Progenitor cell of endocrine pancreas (in vitro differentiated cells): ENCODE measurements at regions not wholly inside any gene's neighbourhood (a gene's known extent, or its start where the extent isn't known, plus 50 kb on each side); places are given as distances from the start of the nearest gene placed in this dataset.
"Not testable (repeated sequence)": the region's sequence is repeated elsewhere in the genome, so short reads cannot be mapped to it uniquely, and the experiment has no call there.

Source experiments
- DNase-seq: peaks from one replicate; pipeline ENCODE4 v3.0.0; 2021; ENCODE audit warnings: low spot score; ENCODE audit not compliant: unreplicated experiment
- H3K27ac Mint-ChIP-seq: 2 replicates; pipeline ENCODE4 v1.8.0; 2021; ENCODE audit warnings: mild to moderate bottlenecking, moderate library complexity, mixed read lengths
- H3K27me3 Mint-ChIP-seq: 2 replicates; pipeline ENCODE4 v1.8.0; 2021; ENCODE audit warnings: mixed read lengths
- H3K36me3 Mint-ChIP-seq: 2 replicates; pipeline ENCODE4 v1.8.0; 2022; ENCODE audit warnings: mixed read lengths; ENCODE audit not compliant: insufficient read depth
- H3K4me1 Mint-ChIP-seq: 2 replicates; pipeline ENCODE4 v1.8.0; 2021; ENCODE audit warnings: low read depth, mixed read lengths
- H3K4me3 Mint-ChIP-seq: 2 replicates; pipeline ENCODE4 v1.8.0; 2021; ENCODE audit warnings: low read depth, mild to moderate bottlenecking, moderate library complexity, mixed read lengths
- H3K9me3 Mint-ChIP-seq: 2 replicates; pipeline ENCODE4 v1.8.0; 2021; ENCODE audit warnings: low read depth, mixed read lengths
- TF ChIP-seq, protein P1 (sequence below): fragments of 200-600 bp; sonication (generic); IDR thresholded peaks from one replicate; pipeline ENCODE4 v1.5.0; 2021; ENCODE audit warnings: antibody characterized with exemption, mild to moderate bottlenecking; ENCODE audit not compliant: unreplicated experiment

DNA sequence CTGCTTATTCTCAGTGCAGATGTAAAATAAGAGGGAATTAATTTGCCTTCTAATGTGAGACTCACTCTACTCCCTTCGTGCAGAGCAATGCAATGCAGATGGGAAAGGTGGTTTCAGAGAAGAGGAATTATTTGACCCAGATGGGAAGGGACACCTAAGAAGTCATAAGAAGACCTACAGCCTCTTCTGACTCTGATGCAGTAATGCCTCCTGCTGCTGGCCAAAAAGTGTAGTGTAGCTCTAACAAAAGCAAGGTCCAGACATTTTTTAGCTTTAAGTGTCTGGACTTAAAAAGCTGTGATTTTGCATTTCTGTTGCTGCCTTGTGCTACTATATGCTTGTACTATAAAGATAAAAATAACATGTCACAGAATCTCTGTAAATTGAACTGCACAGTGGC is 501.4 kb downstream of the TTLL7 start:
- no peak overlapping the region for H3K27ac Mint-ChIP-seq
- H3K27me3 Mint-ChIP-seq, result no peaks in the 10 kb centered on the region

DNA sequence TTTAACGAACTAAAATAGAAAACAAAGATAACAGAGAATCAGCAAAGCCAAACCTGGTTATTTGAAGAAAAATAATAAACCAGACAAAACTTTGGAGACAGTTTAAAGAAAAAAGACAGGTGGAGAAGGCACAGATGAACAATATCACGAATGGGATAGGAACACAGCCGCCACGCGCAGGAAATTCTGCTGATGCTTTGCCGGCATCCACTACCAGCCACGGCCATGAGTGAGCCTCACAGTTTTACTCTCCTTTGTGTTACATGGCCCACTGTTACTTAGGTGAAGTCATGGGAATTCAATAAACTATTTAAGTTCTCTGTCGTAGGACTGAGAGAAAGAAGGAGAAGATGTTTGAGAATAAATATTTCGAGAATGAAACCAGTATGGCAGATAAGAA is 503.4 kb downstream of the TTLL7 start:
- no peak for DNase-seq
- H3K36me3 Mint-ChIP-seq, result no peaks in the 10 kb centered on the region
- no peaks in the 10 kb centered on the region for H3K27me3 Mint-ChIP-seq
- no peaks in the 10 kb centered on the region for H3K9me3 Mint-ChIP-seq
- TF ChIP-seq, protein P1, sequence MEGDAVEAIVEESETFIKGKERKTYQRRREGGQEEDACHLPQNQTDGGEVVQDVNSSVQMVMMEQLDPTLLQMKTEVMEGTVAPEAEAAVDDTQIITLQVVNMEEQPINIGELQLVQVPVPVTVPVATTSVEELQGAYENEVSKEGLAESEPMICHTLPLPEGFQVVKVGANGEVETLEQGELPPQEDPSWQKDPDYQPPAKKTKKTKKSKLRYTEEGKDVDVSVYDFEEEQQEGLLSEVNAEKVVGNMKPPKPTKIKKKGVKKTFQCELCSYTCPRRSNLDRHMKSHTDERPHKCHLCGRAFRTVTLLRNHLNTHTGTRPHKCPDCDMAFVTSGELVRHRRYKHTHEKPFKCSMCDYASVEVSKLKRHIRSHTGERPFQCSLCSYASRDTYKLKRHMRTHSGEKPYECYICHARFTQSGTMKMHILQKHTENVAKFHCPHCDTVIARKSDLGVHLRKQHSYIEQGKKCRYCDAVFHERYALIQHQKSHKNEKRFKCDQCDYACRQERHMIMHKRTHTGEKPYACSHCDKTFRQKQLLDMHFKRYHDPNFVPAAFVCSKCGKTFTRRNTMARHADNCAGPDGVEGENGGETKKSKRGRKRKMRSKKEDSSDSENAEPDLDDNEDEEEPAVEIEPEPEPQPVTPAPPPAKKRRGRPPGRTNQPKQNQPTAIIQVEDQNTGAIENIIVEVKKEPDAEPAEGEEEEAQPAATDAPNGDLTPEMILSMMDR, result no peak
- H3K4me1 Mint-ChIP-seq, result peaks cover 11% of the 10 kb centered on the region
- no peak overlapping the region for H3K4me3 Mint-ChIP-seq
- H3K27ac Mint-ChIP-seq, result no peak overlapping the region

More for the DNA sequence above, 501.4 kb downstream of the TTLL7 start:
- H3K4me1 Mint-ChIP-seq, result peaks cover 23% of the 10 kb centered on the region
- no peak for DNase-seq
- H3K9me3 Mint-ChIP-seq, result no peaks in the 10 kb centered on the region
- H3K4me3 Mint-ChIP-seq, result no peak overlapping the region
- no peaks in the 10 kb centered on the region for H3K36me3 Mint-ChIP-seq
- TF ChIP-seq, protein P1, result peak; percentile 51

DNA sequence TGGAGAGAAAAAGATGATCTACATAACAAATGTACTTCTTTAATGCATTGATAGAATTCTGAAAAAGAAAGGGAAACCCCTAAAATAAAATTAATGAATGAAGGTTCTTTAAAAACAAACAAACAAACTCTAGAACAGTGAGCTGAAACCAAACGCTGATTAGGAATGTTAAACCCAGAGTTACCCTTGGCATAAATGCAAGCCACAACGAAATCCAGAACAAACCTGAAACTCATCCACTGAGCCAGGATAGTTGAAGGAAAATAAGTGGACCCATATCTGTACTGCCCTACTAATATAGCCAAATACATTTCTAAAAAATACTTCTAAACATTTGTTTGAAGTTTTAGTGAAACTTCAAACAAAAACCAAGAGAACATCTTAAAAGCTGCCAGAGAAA is 505.3 kb downstream of the TTLL7 start:
- no peaks in the 10 kb centered on the region for H3K9me3 Mint-ChIP-seq
- no peak for DNase-seq
- no peak overlapping the region for H3K27ac Mint-ChIP-seq
- no peak overlapping the region for H3K4me3 Mint-ChIP-seq
- TF ChIP-seq, protein P1, result no peak
- H3K4me1 Mint-ChIP-seq, result no peaks in the 10 kb centered on the region
- no peaks in the 10 kb centered on the region for H3K36me3 Mint-ChIP-seq
- no peaks in the 10 kb centered on the region for H3K27me3 Mint-ChIP-seq

DNA sequence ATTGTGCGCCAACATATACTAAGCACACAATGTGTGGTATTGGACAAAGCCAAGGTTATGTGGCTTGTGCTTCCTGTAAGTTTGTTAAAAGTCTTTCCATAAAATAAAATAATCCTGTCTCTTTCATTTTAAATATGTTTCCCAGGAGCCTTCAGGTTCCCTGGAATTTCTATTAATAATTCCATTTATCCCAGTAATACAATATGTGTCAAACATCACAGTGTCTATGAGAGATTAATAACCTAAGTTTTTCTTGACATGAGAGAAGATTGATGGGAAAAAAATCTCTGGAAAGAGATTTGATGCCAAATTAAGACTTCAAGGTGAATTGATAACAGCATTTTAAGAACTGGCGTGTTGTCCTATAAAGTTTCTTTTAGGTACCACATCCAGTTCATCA is 507.0 kb downstream of the TTLL7 start:
- H3K9me3 Mint-ChIP-seq, result no peaks in the 10 kb centered on the region
- DNase-seq, result no peak
- TF ChIP-seq, protein P1, result no peak

DNA sequence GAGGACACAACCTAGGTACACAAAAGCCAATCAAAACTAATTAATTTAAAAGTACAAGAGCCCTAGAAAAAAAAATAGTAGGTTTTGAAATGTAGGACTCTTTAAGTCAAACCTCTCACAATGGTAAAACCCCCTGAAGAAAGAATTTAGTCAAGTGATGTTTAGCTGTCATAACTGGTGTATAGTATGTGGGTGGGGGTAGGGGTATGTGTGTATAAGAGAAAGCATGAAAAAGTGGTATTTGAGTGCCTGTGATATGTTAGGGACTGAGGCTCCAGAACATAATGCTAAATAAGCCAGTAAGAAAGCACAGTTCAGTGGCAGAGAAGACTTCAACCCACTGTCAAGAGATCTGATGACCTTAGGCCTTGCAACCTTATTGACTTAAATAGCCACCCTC is 507.9 kb downstream of the TTLL7 start:
- Mint-ChIP-seq H3K4me3 (no peak overlapping the region), H3K27me3 (no peaks in the 10 kb centered on the region), H3K4me1 (no peaks in the 10 kb centered on the region), H3K9me3 (no peaks in the 10 kb centered on the region), H3K36me3 (no peaks in the 10 kb centered on the region), H3K27ac (no peak overlapping the region)
- no peak for DNase-seq
- TF ChIP-seq, protein P1, result no peak

More for the DNA sequence above, 507.0 kb downstream of the TTLL7 start:
- Mint-ChIP-seq H3K4me1 (no peaks in the 10 kb centered on the region), H3K36me3 (no peaks in the 10 kb centered on the region), H3K27ac (no peak overlapping the region), H3K27me3 (no peaks in the 10 kb centered on the region), H3K4me3 (no peak overlapping the region)

DNA sequence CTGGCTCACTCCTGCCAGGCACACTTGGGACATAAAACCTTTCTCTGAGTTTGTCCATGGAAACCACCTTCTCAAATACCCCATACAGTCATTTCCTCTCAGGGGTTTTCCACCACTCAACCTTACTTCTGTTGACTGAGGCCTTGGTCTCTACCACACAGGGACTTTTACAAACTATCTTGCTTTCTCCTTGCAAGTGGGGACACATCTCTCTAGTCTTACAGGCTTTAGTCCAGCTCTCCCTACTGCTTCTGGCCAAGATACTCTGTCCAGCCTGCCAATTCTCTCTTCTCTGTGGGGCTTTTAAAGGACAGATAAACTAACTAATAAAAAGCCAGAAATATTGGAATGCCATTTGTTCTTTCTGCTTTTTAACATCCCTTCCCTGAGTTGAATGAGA is 510.8 kb downstream of the TTLL7 start:
- not testable (repeated sequence) for H3K4me3 Mint-ChIP-seq, H3K36me3 Mint-ChIP-seq, H3K4me1 Mint-ChIP-seq, H3K27me3 Mint-ChIP-seq, H3K9me3 Mint-ChIP-seq, DNase-seq, H3K27ac Mint-ChIP-seq

DNA sequence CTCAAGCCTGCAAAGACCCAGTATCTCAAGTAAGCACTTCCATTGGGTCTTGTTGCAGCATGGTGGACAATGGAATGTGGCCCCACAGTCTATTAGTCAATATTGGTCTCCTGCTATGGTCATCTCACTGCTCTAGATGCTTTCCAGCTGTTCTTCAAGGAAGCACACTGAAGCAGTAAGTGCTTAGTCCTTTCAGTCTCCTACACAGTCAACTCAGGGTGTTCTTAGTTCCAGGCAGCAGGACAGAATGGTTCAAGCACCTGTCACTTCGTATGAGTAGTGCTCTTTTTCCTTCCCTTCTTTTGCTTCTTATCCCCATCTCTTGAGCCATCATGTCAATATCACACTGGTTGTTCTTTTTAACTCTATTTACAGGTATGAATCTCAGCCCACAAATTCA is 511.5 kb downstream of the TTLL7 start:
- not testable (repeated sequence) for H3K36me3 Mint-ChIP-seq, H3K9me3 Mint-ChIP-seq, H3K27me3 Mint-ChIP-seq, H3K4me3 Mint-ChIP-seq, H3K27ac Mint-ChIP-seq, DNase-seq, H3K4me1 Mint-ChIP-seq

DNA sequence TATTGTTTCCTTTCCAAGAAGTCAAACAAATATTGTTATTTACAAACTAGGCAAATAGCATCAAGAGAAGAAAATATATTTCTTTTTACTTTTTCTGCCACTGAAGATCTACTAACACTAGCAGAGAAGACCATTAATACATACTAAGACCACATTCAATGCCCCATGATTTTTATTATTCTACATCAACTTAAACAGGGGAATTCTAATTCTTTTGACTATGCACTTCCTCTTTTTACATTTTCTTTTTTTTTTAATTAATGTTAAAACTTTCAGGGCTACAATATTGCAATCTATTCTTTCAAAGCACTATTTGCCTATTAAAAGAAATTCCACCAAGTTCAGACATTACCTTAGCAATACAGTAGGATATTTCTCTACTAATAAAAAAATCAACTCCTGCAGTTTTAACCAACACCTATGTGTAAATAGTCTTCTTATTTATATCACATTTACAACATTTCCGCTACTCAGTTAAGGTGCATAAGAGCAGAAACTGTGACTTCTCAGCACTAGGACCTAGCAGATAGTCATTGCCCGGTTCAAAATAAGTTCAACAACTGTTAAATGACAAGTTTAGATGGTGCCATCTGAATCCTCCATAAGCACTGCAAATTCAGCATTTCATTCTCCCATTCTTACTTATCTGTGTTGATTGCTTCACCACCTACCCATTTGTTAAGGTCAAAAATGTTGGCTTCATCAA is 513.5 kb downstream of the TTLL7 start:
- H3K36me3 Mint-ChIP-seq, H3K27me3 Mint-ChIP-seq, H3K9me3 Mint-ChIP-seq, H3K4me3 Mint-ChIP-seq, H3K4me1 Mint-ChIP-seq, DNase-seq, H3K27ac Mint-ChIP-seq: not testable (repeated sequence)

DNA sequence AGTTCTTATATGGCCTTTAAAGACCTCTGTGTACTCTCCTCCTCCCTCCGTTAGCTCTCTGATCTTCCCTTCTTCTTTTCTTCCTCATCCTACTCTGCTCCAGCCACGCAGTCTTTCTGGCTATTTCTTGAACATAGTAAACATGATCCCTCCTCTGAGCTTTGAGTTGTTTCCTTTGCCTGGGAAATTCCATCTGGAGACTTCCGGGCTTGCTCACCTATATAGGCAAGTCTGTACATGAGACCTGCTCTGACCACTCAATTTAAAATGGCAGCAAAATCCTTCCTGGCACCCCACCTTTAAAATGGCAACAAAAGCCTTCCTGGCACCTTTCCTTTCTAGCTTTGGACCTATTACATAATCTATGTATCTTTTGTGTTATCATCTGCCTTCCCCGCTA is 517.6 kb downstream of the TTLL7 start:
- not testable (repeated sequence) for DNase-seq, H3K27me3 Mint-ChIP-seq, H3K27ac Mint-ChIP-seq, H3K36me3 Mint-ChIP-seq, H3K4me3 Mint-ChIP-seq, H3K9me3 Mint-ChIP-seq
- peaks cover 14% of the 10 kb centered on the region for H3K4me1 Mint-ChIP-seq
